AG09309 (cell line): ENCODE measurements at regions not wholly inside any gene's neighbourhood (a gene's known extent, or its start where the extent isn't known, plus 50 kb on each side); places are given as distances from the start of the nearest gene placed in this dataset.
"Not testable (repeated sequence)": the region's sequence is repeated elsewhere in the genome, so short reads cannot be mapped to it uniquely, and the experiment has no call there.

Experiments used
- DNase-seq: peaks from one replicate; pipeline ENCODE4 v3.0.0-alpha.2; 2010; ENCODE audit warnings: low read depth
- H3K4me3 ChIP-seq: 2 replicates; pipeline ENCODE4 v1.5.1; 2011; ENCODE audit warnings: mild to moderate bottlenecking, low read depth, low read length, moderate library complexity; ENCODE audit not compliant: control insufficient read depth
- TF ChIP-seq, protein P1 (sequence below): IDR thresholded peaks from 2 replicates; pipeline ENCODE4 v1.5.1; 2011; ENCODE audit warnings: mild to moderate bottlenecking, low read depth, low read length, inconsistent platforms; ENCODE audit not compliant: insufficient read depth, control insufficient read depth; ENCODE audit errors: missing control alignments

GRCh38 chr13:82963226-82964099 lies 918.8 kb downstream of the SLITRK1 start:
- TF ChIP-seq, protein P1, sequence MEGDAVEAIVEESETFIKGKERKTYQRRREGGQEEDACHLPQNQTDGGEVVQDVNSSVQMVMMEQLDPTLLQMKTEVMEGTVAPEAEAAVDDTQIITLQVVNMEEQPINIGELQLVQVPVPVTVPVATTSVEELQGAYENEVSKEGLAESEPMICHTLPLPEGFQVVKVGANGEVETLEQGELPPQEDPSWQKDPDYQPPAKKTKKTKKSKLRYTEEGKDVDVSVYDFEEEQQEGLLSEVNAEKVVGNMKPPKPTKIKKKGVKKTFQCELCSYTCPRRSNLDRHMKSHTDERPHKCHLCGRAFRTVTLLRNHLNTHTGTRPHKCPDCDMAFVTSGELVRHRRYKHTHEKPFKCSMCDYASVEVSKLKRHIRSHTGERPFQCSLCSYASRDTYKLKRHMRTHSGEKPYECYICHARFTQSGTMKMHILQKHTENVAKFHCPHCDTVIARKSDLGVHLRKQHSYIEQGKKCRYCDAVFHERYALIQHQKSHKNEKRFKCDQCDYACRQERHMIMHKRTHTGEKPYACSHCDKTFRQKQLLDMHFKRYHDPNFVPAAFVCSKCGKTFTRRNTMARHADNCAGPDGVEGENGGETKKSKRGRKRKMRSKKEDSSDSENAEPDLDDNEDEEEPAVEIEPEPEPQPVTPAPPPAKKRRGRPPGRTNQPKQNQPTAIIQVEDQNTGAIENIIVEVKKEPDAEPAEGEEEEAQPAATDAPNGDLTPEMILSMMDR: no peak
- no peak for DNase-seq
- H3K4me3 ChIP-seq: no peak overlapping the region

GRCh38 chr13:82962397-82962796 lies 919.9 kb downstream of the SLITRK1 start:
- H3K4me3 ChIP-seq: no peak overlapping the region
- DNase-seq: no peak
- TF ChIP-seq, protein P1: no peak

DNA sequence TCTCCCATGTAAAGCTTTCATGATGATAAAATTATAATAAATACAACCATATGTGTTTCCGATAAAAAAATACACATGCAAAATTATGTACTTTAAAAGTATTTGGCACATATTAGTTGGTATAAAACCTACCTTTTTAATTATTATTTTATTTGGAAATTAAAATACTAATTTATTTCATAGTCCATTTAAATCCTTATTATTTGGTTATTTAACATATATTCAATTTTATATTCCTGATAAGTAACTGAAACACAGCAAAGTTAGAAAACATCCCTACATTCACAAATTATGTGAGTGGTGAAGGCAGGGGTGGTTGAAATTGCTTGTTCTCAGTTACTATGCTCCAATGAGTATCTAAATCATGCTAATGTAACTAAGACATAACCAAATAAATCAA lies 920.5 kb downstream of the SLITRK1 start:
- H3K4me3 ChIP-seq: no peak overlapping the region
- DNase-seq: no peak
- TF ChIP-seq, protein P1: no peak

- H3K4me3 ChIP-seq, DNase-seq: not testable (repeated sequence)
Observed at GRCh38 chr13:82952336-82952735, 929.9 kb downstream of the SLITRK1 start.

- DNase-seq: no peak
Observed at GRCh38 chr13:82947683-82948082, 934.6 kb downstream of the SLITRK1 start.

DNA sequence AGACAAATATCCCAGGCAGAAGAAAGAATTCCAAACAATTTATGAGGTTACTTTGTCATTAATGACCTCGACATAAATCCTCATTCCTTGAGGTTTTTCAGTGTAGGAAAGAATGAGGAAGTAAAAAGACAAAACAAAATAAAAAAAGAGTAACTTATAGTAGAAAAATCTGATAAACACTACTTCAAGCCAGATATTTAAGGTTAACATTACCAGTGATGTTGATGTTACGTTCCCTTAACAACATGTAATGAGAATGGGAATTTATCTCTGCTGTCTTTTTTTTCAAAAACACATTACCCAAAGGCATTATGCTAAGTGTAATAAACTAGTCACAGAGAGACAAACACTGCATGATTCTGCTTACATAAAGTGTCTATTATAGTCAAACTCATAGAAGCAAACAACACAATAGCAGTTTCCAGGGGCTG lies 935.1 kb downstream of the SLITRK1 start:
- TF ChIP-seq, protein P1: no peak
- no peak for DNase-seq
- no peak overlapping the region for H3K4me3 ChIP-seq

More at GRCh38 chr13:82947683-82948082, 934.6 kb downstream of the SLITRK1 start:
- TF ChIP-seq, protein P1: no peak
- no peak overlapping the region for H3K4me3 ChIP-seq

GRCh38 chr13:82938644-82939043 lies 943.6 kb downstream of the SLITRK1 start:
- H3K4me3 ChIP-seq: no peak overlapping the region
- no peak for DNase-seq
- TF ChIP-seq, protein P1: no peak
